ENCODE measurements at regions not wholly inside any gene's neighbourhood (a gene's known extent, or its start where the extent isn't known, plus 50 kb on each side); places are given as distances from the start of the nearest gene placed in this dataset.

DNA sequence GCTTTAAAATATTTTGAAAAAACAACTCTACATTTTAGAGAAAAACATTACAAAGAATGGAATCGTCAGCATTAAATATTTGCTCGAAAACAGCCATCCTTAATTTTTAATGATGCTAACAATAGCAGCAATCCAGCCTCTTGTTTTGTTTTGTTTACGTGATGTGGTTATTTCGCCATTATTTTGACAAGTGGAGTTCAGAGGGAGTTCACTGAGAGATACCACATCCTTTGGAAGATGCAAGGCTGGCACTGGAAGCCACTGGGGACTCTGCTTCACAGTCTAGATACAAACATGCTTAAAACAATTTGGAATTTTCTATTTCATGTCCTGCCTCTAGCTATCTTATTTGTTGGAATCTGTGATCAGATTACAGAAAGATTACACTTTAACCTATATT, 556.3 kb downstream of the PCDH17 start:
- TF ChIP-seq, protein P1, sequence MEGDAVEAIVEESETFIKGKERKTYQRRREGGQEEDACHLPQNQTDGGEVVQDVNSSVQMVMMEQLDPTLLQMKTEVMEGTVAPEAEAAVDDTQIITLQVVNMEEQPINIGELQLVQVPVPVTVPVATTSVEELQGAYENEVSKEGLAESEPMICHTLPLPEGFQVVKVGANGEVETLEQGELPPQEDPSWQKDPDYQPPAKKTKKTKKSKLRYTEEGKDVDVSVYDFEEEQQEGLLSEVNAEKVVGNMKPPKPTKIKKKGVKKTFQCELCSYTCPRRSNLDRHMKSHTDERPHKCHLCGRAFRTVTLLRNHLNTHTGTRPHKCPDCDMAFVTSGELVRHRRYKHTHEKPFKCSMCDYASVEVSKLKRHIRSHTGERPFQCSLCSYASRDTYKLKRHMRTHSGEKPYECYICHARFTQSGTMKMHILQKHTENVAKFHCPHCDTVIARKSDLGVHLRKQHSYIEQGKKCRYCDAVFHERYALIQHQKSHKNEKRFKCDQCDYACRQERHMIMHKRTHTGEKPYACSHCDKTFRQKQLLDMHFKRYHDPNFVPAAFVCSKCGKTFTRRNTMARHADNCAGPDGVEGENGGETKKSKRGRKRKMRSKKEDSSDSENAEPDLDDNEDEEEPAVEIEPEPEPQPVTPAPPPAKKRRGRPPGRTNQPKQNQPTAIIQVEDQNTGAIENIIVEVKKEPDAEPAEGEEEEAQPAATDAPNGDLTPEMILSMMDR (IDR thresholded peaks at IDR 0.05): no peak
- TF ChIP-seq EP300 (IDR thresholded peaks at IDR 0.05): no peak
- no peak for TF ChIP-seq POLR2A (IDR thresholded peaks at IDR 0.05)

Measured in tibial nerve (tissue), 4 donors.